ENCODE measurements at regions not wholly inside any gene's neighbourhood (a gene's known extent, or its start where the extent isn't known, plus 50 kb on each side); places are given as distances from the start of the nearest gene placed in this dataset.
"Not testable (repeated sequence)": the region's sequence is repeated elsewhere in the genome, so short reads cannot be mapped to it uniquely, and the experiment has no call there.

DNA sequence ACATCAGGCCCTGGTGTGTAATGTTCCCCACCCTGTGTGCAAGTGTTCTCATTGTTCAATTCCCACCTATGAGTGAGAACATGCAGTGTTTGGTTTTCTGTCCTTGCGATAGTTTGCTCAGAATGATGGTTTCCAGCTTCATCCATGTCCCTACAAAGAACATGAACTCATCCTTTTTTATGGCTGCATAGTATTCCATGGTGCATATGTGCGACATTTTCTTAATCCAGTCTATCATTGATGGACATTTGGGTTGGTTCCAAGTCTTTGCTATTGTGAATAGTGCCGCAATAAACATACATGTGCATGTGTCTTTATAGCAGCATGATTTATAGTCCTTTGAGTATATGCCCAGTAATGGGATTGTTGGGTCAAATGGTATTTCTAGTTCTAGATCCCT, 60.5 kb upstream of the PSME4 start:
- DNase-seq (ENCODE audit: low spot score): not testable (repeated sequence)

DNA sequence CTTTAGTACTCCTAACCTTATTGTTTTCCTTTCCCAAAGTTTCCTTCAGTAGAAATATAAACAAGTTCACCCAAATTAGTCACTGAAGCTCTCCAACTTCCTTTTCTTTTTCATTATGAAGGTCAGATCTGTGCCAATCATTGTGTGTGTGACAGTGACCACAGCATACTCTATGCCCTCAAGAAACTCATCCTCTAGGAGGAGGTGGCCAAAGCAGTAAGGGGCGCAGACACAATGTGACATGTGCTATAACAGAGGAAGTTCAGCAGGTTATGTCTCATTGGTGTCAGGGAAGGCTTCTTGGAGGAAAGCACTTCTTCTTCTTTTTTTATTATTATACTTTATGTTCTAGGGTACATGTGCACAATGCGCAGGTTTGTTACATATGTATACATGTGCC, 60.0 kb upstream of the PSME4 start:
- DNase-seq (ENCODE audit: low spot score): no peak

DNA sequence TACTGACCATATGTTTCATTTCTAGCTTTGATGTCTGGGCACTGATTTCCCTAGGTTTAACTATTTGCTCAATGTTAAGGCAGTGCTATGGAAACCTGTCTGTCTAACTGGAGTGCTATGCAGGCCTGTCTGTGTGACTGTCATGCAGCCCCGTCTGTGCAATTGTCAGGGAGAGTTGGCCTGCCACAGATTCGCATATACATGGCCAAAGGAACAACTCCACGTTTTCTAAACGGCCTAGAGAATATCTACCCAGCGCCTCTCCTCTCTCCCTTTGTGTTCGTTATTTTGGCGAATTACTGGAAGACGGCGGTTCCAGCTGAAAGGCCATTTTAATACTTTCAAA, 59.6 kb upstream of the PSME4 start:
- no peak for DNase-seq (ENCODE audit: low spot score)

DNA sequence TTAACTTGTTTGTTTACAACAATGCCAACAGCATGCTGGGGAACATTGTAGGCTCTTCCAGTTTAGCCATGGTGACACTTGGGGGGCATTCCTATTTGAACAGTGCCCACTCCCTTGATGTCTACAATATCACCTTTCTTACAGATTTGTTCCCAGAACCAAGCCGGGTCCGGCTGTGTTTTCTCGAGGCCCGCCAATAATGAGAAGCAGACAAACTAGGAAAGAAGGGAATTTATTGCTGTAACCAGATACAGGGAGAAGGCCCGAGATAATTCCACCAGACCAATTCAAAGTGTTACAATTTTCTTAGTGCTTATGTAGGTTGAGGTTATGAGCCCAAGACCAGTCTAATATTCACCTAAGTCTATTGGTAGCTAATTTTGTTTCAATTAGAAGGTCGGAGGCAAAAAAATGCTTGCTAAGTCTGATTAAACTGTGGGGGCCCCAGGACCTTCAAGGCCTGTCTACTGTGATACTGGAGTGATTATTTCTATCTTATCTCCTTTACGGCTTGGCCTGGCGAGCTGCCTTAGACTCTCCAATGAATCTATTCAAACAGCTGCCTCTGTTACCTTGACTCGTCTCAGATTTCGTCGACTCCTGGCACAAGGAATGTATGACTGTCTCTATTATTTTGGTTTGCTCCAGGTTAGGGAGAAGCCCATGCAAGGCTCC, 59.1 kb upstream of the PSME4 start:
- no peak for DNase-seq (ENCODE audit: low spot score)

DNA sequence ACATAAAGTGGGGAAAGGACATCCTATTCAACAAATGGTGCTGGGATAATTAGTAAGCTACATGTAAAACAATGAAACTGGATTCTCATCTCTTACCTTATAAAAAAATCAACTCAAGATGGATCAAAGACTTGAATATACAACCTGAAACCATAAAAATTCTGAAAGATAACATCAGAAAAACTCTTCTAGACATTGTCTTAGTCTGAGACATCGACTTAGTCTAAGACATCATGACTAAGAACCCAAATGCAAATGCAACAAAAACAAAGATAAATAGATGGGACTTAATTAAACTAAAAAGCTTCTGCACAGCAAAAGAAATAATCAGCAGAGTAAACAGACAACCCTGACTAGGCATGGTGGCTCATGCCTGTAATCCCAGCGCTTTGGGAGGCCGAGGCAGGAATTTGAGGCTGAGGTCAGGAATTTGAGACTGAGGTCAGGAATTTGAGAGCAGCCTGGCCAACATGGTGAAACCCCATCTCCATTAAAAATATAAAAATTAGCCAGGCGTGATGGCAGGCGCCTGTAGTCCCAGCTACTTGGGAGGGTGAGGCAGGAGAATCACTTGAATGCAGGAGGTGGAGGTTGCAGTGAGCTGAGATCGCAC, 54.8 kb upstream of the PSME4 start:
- not testable (repeated sequence) for DNase-seq (ENCODE audit: low spot score)

DNA sequence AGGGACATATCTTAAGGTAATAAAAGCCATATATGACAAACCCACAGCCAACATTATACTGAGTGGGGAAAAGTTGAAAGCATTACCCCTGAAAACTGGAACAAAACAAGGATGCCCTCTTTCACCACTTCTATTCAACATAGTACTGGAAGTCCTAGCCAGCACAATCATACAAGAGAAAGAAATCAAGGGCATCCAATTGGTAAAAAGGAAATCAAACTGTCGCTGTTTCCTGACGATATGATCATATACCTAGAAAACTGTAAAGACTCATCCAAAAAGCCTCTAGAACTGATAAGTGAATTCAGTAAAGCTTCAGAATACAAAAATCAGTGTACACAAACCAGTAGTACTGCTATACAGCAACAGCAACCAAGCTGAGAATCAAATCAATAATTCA, 53.8 kb upstream of the PSME4 start:
- DNase-seq (ENCODE audit: low spot score): no peak

DNA sequence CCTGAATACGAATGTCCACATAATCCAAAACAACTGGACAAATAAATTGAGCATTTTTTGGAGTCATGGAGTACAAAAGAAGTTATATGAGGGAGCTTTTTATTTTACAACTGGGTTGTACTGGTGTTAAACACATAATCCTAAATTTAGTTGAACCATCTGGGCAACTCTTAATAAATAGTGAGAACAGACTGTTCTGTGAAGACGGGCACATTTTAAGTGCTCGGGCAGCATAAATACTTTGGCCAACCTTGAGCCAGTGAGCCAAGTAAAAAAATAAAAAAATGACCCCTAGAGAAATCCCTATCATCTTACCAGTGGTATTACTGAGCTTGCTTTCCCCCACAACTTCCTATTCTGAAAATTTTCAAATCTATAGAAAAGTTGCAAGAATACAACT, 50.9 kb upstream of the PSME4 start:
- DNase-seq (ENCODE audit: low spot score): no peak

DNA sequence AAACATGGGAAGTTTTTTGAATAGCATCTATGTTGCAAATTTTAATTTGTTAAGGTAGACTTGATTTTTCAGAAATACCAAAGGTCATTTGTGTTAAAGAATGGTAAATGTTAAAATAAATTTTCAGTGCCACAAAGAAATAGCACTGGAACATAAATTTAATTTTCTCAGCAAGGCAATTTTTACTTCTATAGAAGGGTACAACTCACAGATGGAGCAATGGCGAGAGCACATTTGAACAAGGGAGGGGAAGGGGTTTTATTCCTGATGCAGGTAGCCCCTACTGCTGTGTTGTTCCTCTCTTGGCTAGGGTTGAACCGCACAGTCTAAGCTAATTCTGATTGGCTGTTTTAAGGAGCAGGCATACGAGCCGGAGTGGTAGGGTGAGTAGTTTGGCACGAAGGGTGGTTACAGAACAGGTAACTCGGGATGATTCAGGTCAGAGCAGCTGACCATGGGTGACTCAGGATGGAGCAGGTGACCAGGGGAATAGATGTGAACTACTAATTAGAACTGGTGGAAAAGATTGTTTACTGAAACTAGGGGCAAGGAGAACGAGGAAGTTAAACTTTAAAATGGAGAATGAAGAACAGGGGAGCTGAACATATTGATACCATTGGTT, 50.1 kb upstream of the PSME4 start:
- no peak for DNase-seq (ENCODE audit: low spot score)
